IMR-90 (cell line): ENCODE measurements at regions not wholly inside any gene's neighbourhood (a gene's known extent, or its start where the extent isn't known, plus 50 kb on each side); places are given as distances from the start of the nearest gene placed in this dataset.

Experiments used
- ATAC-seq: fragments of 200-7000 bp; cut with Tn5 transposase; 2 replicates; pipeline ENCODE4 v1.9.1; 2020; ENCODE audit warnings: low read depth, mild to moderate bottlenecking, moderate library complexity
- BruUV-seq: library from RNA; stranded (reverse); fragments of 400-500 nt; replicated peaks from 2 replicates; lab custom pipeline; 2021; lab: Mats Ljungman, UMichigan
- CTCF ChIA-PET: fragments of 300-600 bp; formaldehyde crosslinking; extraction: SDS; loops from one replicate; lab custom pipeline; 2021; ENCODE audit warnings: antibody characterized with exemption; lab: Yijun Ruan, JAX
- POLR2A ChIA-PET: fragments of 300-600 bp; sonication (Branson Sonifier 250); formaldehyde crosslinking; loops from one replicate; lab custom pipeline; 2022; ENCODE audit warnings: antibody characterized with exemption; ENCODE audit not compliant: unreplicated experiment; lab: Charles Lee
- DNase-seq: peaks from one replicate; pipeline ENCODE4 v3.0.0; 2013
- H2AFZ ChIP-seq: replicated peaks from 2 replicates; pipeline ENCODE3; 2013; ENCODE audit warnings: low read length, mild to moderate bottlenecking; ENCODE audit not compliant: poor library complexity
- H2AK5ac ChIP-seq: 2 replicates; pipeline ENCODE4 v1.6.1; 2013; ENCODE audit warnings: low read depth, low read length, inconsistent platforms
- H2AK9ac ChIP-seq: replicated peaks from 2 replicates; pipeline ENCODE3; 2013; ENCODE audit warnings: mild to moderate bottlenecking, low read depth, low read length, moderate library complexity; ENCODE audit not compliant: poor library complexity
- H2BK120ac ChIP-seq: 2 replicates; pipeline ENCODE4 v1.6.1; 2013; ENCODE audit warnings: low read depth, low read length, inconsistent platforms
- H2BK15ac ChIP-seq: 3 replicates; pipeline ENCODE4 v1.6.1; 2013; ENCODE audit warnings: low read depth, low read length, inconsistent platforms
- H2BK20ac ChIP-seq: 2 replicates; pipeline ENCODE4 v1.6.1; 2013; ENCODE audit warnings: low read depth, mild to moderate bottlenecking, inconsistent platforms, low read length, moderate library complexity
- H2BK5ac ChIP-seq: 2 replicates; pipeline ENCODE4 v1.6.1; 2013; ENCODE audit warnings: mild to moderate bottlenecking, low read depth, low read length, inconsistent platforms; ENCODE audit not compliant: poor library complexity, severe bottlenecking
- H3K14ac ChIP-seq: replicated peaks from 2 replicates; pipeline ENCODE4 v1.6.1; 2013; ENCODE audit warnings: low read depth, low read length, inconsistent platforms
- H3K18ac ChIP-seq: 2 replicates; pipeline ENCODE4 v1.6.1; 2013; ENCODE audit warnings: low read depth, low read length, control low read depth
- H3K23ac ChIP-seq: 2 replicates; pipeline ENCODE4 v1.6.1; 2013; ENCODE audit warnings: low read depth, low read length, inconsistent platforms
- H3K27ac ChIP-seq: 2 replicates; pipeline ENCODE4 v1.5.1; 2013; ENCODE audit warnings: mild to moderate bottlenecking, control low read depth, low read length; ENCODE audit not compliant: insufficient read depth
- H3K27me3 ChIP-seq: 2 replicates; pipeline ENCODE4 v1.6.1; 2013; ENCODE audit warnings: low read length; ENCODE audit not compliant: control insufficient read depth, insufficient read depth
- H3K36me3 ChIP-seq: 2 replicates; pipeline ENCODE4 v1.6.1; 2013; ENCODE audit warnings: low read length, mixed read lengths; ENCODE audit not compliant: control insufficient read depth, insufficient read depth
- H3K4ac ChIP-seq: 2 replicates; pipeline ENCODE4 v1.6.1; 2013; ENCODE audit warnings: low read depth, low read length, inconsistent platforms
- H3K4me1 ChIP-seq: 2 replicates; pipeline ENCODE4 v1.6.1; 2013; ENCODE audit warnings: low read length, mixed read lengths; ENCODE audit not compliant: control insufficient read depth, insufficient read depth
- H3K4me2 ChIP-seq: 2 replicates; pipeline ENCODE4 v1.6.1; 2013; ENCODE audit warnings: low read depth, mild to moderate bottlenecking, control low read depth, low read length, moderate library complexity
- H3K4me3 ChIP-seq: 2 replicates; pipeline ENCODE4 v1.5.1; 2013; ENCODE audit warnings: low read depth, mild to moderate bottlenecking, control low read depth, low read length, moderate library complexity; ENCODE audit not compliant: insufficient read depth
- H3K56ac ChIP-seq: 2 replicates; pipeline ENCODE4 v1.6.1; 2013; ENCODE audit warnings: low read length, inconsistent platforms; ENCODE audit not compliant: insufficient read depth; ENCODE audit errors: extremely low read depth
- H3K79me1 ChIP-seq, 2 experiments: 2 replicates each; pipeline ENCODE4 v1.6.1; 2013; ENCODE audit warnings: low read length in 2 of 2, inconsistent platforms in 1 of 2, low read depth in 1 of 2
- H3K9ac ChIP-seq: 2 replicates; pipeline ENCODE4 v1.6.1; 2013; ENCODE audit warnings: low read depth, low read length, control low read depth
- H3K9me1 ChIP-seq: 2 replicates; pipeline ENCODE4 v1.6.1; 2013; ENCODE audit warnings: low read length, inconsistent platforms; ENCODE audit not compliant: insufficient read depth
- H3K9me3 ChIP-seq: 2 replicates; pipeline ENCODE4 v1.6.1; 2013; ENCODE audit warnings: low read length; ENCODE audit not compliant: control insufficient read depth, insufficient read depth
- H4K20me1 ChIP-seq: 2 replicates; pipeline ENCODE4 v1.6.1; 2013; ENCODE audit warnings: low read length, inconsistent platforms; ENCODE audit not compliant: insufficient read depth
- H4K5ac ChIP-seq: 2 replicates; pipeline ENCODE4 v1.6.1; 2013; ENCODE audit warnings: mild to moderate bottlenecking, low read depth, low read length, control low read depth
- H4K8ac ChIP-seq, 2 experiments: 2 replicates each; pipeline ENCODE4 v1.6.1; 2013; ENCODE audit warnings: low read depth in 2 of 2, low read length in 2 of 2, control low read depth in 1 of 2, inconsistent platforms in 1 of 2
- H4K91ac ChIP-seq: 2 replicates; pipeline ENCODE4 v1.6.1; 2013; ENCODE audit warnings: low read depth, low read length, inconsistent platforms; ENCODE audit not compliant: insufficient read depth
- BHLHE40 ChIP-seq: fragments of 150-350 bp; IDR thresholded peaks from 2 replicates; pipeline ENCODE4 v1.6.1; 2016; ENCODE audit warnings: mild to moderate bottlenecking, low read depth, low read length
- CHD1 ChIP-seq: IDR thresholded peaks from 2 replicates; pipeline ENCODE4 v1.6.1; 2012; ENCODE audit warnings: low read depth, low read length, improper control_type of control experiment
- MAFK ChIP-seq: IDR thresholded peaks from 2 replicates; pipeline ENCODE4 v1.6.1; 2012; ENCODE audit warnings: low read depth, low read length, improper control_type of control experiment
- MAZ ChIP-seq: IDR thresholded peaks from 2 replicates; pipeline ENCODE4 v1.6.1; 2012; ENCODE audit warnings: low read depth, mild to moderate bottlenecking, low read length, improper control_type of control experiment, moderate library complexity, borderline replicate concordance
- MXI1 ChIP-seq: IDR thresholded peaks from 2 replicates; pipeline ENCODE4 v1.6.1; 2012; ENCODE audit warnings: low read depth, mild to moderate bottlenecking, low read length, moderate library complexity, borderline replicate concordance
- POLR2A ChIP-seq: IDR thresholded peaks from 2 replicates; pipeline ENCODE4 v1.6.1; 2012; ENCODE audit warnings: mild to moderate bottlenecking, low read depth, low read length
- RAD21 ChIP-seq: IDR thresholded peaks from 2 replicates; pipeline ENCODE4 v1.6.1; 2012; ENCODE audit warnings: low read length, improper control_type of control experiment
- RCOR1 ChIP-seq: IDR thresholded peaks from 2 replicates; pipeline ENCODE4 v1.6.1; 2012; ENCODE audit warnings: mild to moderate bottlenecking, low read length, improper control_type of control experiment; ENCODE audit not compliant: insufficient replicate concordance
- RFX5 ChIP-seq: IDR thresholded peaks from 2 replicates; pipeline ENCODE4 v1.8.0; 2012; ENCODE audit warnings: low read depth, mild to moderate bottlenecking, low read length, moderate library complexity
- SMC3 ChIP-seq: fragments of 150-350 bp; IDR thresholded peaks from 2 replicates; pipeline ENCODE4 v1.6.1; 2016; ENCODE audit warnings: low read depth, mild to moderate bottlenecking, antibody characterized with exemption, low read length, moderate library complexity
- WGBS, 2 experiments: methylation state at CpG; one replicate each; pipeline versions ENCODE4 v1.1.5 to v1.1.7; 2013; ENCODE audit warnings: missing lambda C conversion rate in 2 of 2; ENCODE audit not compliant: insufficient read length in 1 of 2; ENCODE audit errors: extremely low coverage in 2 of 2; 5-methylcytosine and 5-hydroxymethylcytosine counted together
- dilution Hi-C: fragments of 300-500 bp; cut with HindIII; formaldehyde crosslinking; loops from one replicate; pipeline ENCODE4 v1.14.3; 2018; ENCODE audit warnings: low sequenced_read_pairs; ENCODE audit not compliant: unreplicated experiment
- in situ Hi-C: fragments of 300-500 bp; cut with MboI; formaldehyde crosslinking; loops from 3 replicates; pipeline ENCODE4 v1.14.3; 2019; ENCODE audit warnings: low sequenced_read_pairs, inconsistent platforms, mixed read lengths
- intact Hi-C: fragments of 100-400 bp; cut with micrococcal nuclease; formaldehyde crosslinking; loops from 2 replicates; pipeline ENCODE4 v1.10.0; 2022
- TF ChIP-seq, protein P1 (sequence below): fragments of 150-350 bp; IDR thresholded peaks from 2 replicates; pipeline ENCODE4 v1.6.1; 2017; ENCODE audit warnings: mild to moderate bottlenecking, antibody characterized with exemption, low read length, low read depth
- TF ChIP-seq, protein P2 (sequence below): fragments of 150-350 bp; IDR thresholded peaks from 2 replicates; pipeline ENCODE4 v1.6.1; 2016; ENCODE audit warnings: low read depth, mild to moderate bottlenecking, low read length, moderate library complexity, borderline replicate concordance
- TF ChIP-seq, protein P3 (sequence below): conservative IDR thresholded peaks from 2 replicates; pipeline ENCODE4 v1.5.1; 2012; ENCODE audit warnings: mild to moderate bottlenecking, low read depth, low read length, improper control_type of control experiment

GRCh38 chr7:25891591-25891990 is 260.4 kb upstream of the NFE2L3 start:
- Histone ChIP-seq H3K14ac (no peak overlapping the region), H3K23ac (no peak overlapping the region), H3K4me1 (no peaks in the 10 kb centered on the region), H3K36me3 (no peaks in the 10 kb centered on the region), H4K20me1 (no peaks in the 10 kb centered on the region), H3K9me3 (no peaks in the 10 kb centered on the region), H2BK20ac (no peak overlapping the region), H4K5ac (no peak overlapping the region), H2AK9ac (no peak overlapping the region), H3K4me2 (no peak overlapping the region), H2BK15ac (no peak overlapping the region), H3K27ac (no peak overlapping the region), H3K4me3 (no peak overlapping the region), H3K9ac (no peak overlapping the region), H2BK5ac (no peak overlapping the region), H3K9me1 (no peaks in the 10 kb centered on the region), H4K8ac (no peak overlapping the region), H3K79me1 (no peaks in the 10 kb centered on the region), H3K56ac (no peak overlapping the region), H3K18ac (no peak overlapping the region), H2BK120ac (no peak overlapping the region), H2AK5ac (no peak overlapping the region), H4K91ac (no peak overlapping the region), H3K4ac (no peak overlapping the region), H3K27me3 (peaks cover 26% of the 10 kb centered on the region), H2AFZ (no peak overlapping the region)
- ChIA-PET POLR2A (no interaction called here), CTCF (interaction anchor here (1.5 kb wide), 1 partner anchor 18 kb away, joined by 3 read pairs; no protein-coding TSS in a partner anchor)
- no peak for ATAC-seq
- intact Hi-C loops: loop anchor here (5.0 kb wide), 2 partner anchors 306 to 1251 kb away; partner anchors contain the start of gene HOXA5
- no peak for DNase-seq
- no TSS peak for BruUV-seq
- 61% methylated on average over 3 of the region's 4 CpGs; no CpG with 5 or more reads in 1 of the 2 experiments for WGBS, 2 experiments
- dilution Hi-C loops: no loop called here
- in situ Hi-C loops: loop anchor here (5.0 to 10.0 kb wide), 2 partner anchors 476 to 783 kb away; no protein-coding TSS in a partner anchor
- TF ChIP-seq RAD21 (no peak), BHLHE40 (no peak), POLR2A (no peak), SMC3 (no peak), MAFK (no peak), RCOR1 (no peak), CHD1 (no peak), MAZ (no peak), RFX5 (no peak), MXI1 (no peak)
- TF ChIP-seq, protein P1, sequence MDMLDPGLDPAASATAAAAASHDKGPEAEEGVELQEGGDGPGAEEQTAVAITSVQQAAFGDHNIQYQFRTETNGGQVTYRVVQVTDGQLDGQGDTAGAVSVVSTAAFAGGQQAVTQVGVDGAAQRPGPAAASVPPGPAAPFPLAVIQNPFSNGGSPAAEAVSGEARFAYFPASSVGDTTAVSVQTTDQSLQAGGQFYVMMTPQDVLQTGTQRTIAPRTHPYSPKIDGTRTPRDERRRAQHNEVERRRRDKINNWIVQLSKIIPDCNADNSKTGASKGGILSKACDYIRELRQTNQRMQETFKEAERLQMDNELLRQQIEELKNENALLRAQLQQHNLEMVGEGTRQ: no peak
- TF ChIP-seq, protein P2, sequence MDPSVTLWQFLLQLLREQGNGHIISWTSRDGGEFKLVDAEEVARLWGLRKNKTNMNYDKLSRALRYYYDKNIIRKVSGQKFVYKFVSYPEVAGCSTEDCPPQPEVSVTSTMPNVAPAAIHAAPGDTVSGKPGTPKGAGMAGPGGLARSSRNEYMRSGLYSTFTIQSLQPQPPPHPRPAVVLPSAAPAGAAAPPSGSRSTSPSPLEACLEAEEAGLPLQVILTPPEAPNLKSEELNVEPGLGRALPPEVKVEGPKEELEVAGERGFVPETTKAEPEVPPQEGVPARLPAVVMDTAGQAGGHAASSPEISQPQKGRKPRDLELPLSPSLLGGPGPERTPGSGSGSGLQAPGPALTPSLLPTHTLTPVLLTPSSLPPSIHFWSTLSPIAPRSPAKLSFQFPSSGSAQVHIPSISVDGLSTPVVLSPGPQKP: no peak
- TF ChIP-seq, protein P3, sequence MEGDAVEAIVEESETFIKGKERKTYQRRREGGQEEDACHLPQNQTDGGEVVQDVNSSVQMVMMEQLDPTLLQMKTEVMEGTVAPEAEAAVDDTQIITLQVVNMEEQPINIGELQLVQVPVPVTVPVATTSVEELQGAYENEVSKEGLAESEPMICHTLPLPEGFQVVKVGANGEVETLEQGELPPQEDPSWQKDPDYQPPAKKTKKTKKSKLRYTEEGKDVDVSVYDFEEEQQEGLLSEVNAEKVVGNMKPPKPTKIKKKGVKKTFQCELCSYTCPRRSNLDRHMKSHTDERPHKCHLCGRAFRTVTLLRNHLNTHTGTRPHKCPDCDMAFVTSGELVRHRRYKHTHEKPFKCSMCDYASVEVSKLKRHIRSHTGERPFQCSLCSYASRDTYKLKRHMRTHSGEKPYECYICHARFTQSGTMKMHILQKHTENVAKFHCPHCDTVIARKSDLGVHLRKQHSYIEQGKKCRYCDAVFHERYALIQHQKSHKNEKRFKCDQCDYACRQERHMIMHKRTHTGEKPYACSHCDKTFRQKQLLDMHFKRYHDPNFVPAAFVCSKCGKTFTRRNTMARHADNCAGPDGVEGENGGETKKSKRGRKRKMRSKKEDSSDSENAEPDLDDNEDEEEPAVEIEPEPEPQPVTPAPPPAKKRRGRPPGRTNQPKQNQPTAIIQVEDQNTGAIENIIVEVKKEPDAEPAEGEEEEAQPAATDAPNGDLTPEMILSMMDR: no peak
